ENCODE measurements at regions not wholly inside any gene's neighbourhood (a gene's known extent, or its start where the extent isn't known, plus 50 kb on each side); places are given as distances from the start of the nearest gene placed in this dataset.

- no peak overlapping the region for H2BK5ac ChIP-seq (ENCODE audit: insufficient read length, low read length)
- no peak overlapping the region for H3K4ac ChIP-seq (ENCODE audit: low read depth, low read length)
- no peak overlapping the region for H3K56ac ChIP-seq (ENCODE audit: insufficient read length, low read depth, low read length)
- H2AFZ ChIP-seq (ENCODE audit: low read length): no peak overlapping the region
- no peak overlapping the region for H2BK12ac ChIP-seq (ENCODE audit: insufficient read length, low read depth, low read length)
- no peak for DNase-seq
- H2BK20ac ChIP-seq (ENCODE audit: low read depth, low read length, poor library complexity, severe bottlenecking): no peak overlapping the region
- H3K23me2 ChIP-seq (ENCODE audit: insufficient read length, low read depth, low read length, poor library complexity, severe bottlenecking): no peaks in the 10 kb centered on the region
- no peak overlapping the region for H2AK5ac ChIP-seq (ENCODE audit: insufficient read length, low read length)
- no peak overlapping the region for H3K4me3 Mint-ChIP-seq
- H4K91ac ChIP-seq (ENCODE audit: insufficient read length, low read depth, low read length): no peak overlapping the region
- H4K5ac ChIP-seq (ENCODE audit: insufficient read length, low read depth, low read length): no peak overlapping the region
- no peak overlapping the region for H3K9ac ChIP-seq (ENCODE audit: extremely low read depth, insufficient read length, low read length)
- peaks cover 13% of the 10 kb centered on the region for H3K9me3 ChIP-seq (ENCODE audit: control insufficient read depth, low read depth, low read length)
- no peak overlapping the region for H3K23ac ChIP-seq (ENCODE audit: insufficient read length, low read depth, low read length)
- no peak overlapping the region for H3K27ac ChIP-seq (ENCODE audit: insufficient read length, low read depth, low read length)
- peaks cover 28 to 33% (median 30%) of the 10 kb centered on the region in 3 experiments for H3K36me3 Mint-ChIP-seq (ENCODE audit: insufficient read depth in 1 of 3, low read depth in 3 of 3)
- peaks cover 1% of the 10 kb centered on the region for H3K27me3 Mint-ChIP-seq (ENCODE audit: low read depth)
- H3K14ac ChIP-seq (ENCODE audit: insufficient read depth, low read length): no peak overlapping the region
- 0 out of 2 replicates have a peak, but pooled peaks cover 5% of the 10 kb centered on the region for H3K4me1 ChIP-seq (ENCODE audit: insufficient read depth, low read length)
- no CpG with 5 or more reads among the region's 2 CpGs for WGBS (ENCODE audit: extremely low coverage, insufficient read length, low lambda C conversion rate)
- no peaks in the 10 kb centered on the region for H3K79me2 ChIP-seq (ENCODE audit: insufficient read depth, low read length)
- no peaks in the 10 kb centered on the region for H3K79me1 ChIP-seq (ENCODE audit: insufficient read depth, low read depth, low read length, poor library complexity, severe bottlenecking)
- H3K27ac Mint-ChIP-seq: peak overlapping the region; percentile 71 to 82 (median 79); a peak in 4 of 7 replicates
- no peak overlapping the region for H3T11ph ChIP-seq (ENCODE audit: low read length)
- H2BK15ac ChIP-seq (ENCODE audit: low read depth, low read length): no peak overlapping the region
- H3K4me2 ChIP-seq (ENCODE audit: insufficient read depth, insufficient read length, low read length): no peak overlapping the region
- no peaks in the 10 kb centered on the region for H4K20me1 ChIP-seq (ENCODE audit: control insufficient read depth, insufficient read depth, insufficient read length)
- H2BK120ac ChIP-seq (ENCODE audit: low read depth, low read length, poor library complexity, severe bottlenecking): no peak overlapping the region
- H3K18ac ChIP-seq (ENCODE audit: insufficient read length, low read depth, low read length): no peak overlapping the region
- no peaks in the 10 kb centered on the region for H3K27me3 ChIP-seq (ENCODE audit: insufficient read depth, low read length)
- peaks cover 51 to 53% of the 10 kb centered on the region in 2 experiments for H3K4me1 Mint-ChIP-seq
- no peak overlapping the region for H4K8ac ChIP-seq (replicated peaks; ENCODE audit: insufficient read length, low read depth, low read length)
- no peak for TF ChIP-seq CTCF (conservative IDR thresholded peaks at IDR 0.05)
- peaks cover 30 to 34% of the 10 kb centered on the region in 2 experiments for H3K9me3 Mint-ChIP-seq
These were observed 330.0 kb upstream of the POU3F1 start for GRCh38 chr1:38376577-38376976.

All from H9 (cell line).